ENCODE measurements at regions not wholly inside any gene's neighbourhood (a gene's known extent, or its start where the extent isn't known, plus 50 kb on each side); places are given as distances from the start of the nearest gene placed in this dataset.
A peak's percentile ranks its signal among the peaks of the same experiment; 100 is the strongest.

- no peak for DNase-seq (ENCODE audit: low read depth)
Observed at GRCh38 chr10:47077941-47078340, 166.7 kb downstream of the PTPN20 start.

- no peak for DNase-seq (ENCODE audit: low read depth)
Observed at GRCh38 chr10:47078393-47079203, 167.4 kb downstream of the PTPN20 start.

GRCh38 chr10:47079204-47079580 is 168.0 kb downstream of the PTPN20 start:
- DNase-seq (ENCODE audit: low read depth), result no peak

- DNase-seq (ENCODE audit: low read depth), result peak; percentile 11
Observed at GRCh38 chr10:47081264-47081663, 170.0 kb downstream of the PTPN20 start.

- no peak for DNase-seq (ENCODE audit: low read depth)
Observed at GRCh38 chr10:47082055-47082784, 171.0 kb downstream of the PTPN20 start.

- no peak for DNase-seq (ENCODE audit: low read depth)
Observed at GRCh38 chr10:47087667-47088066, 176.4 kb downstream of the PTPN20 start.

GRCh38 chr10:47088656-47089354 is 177.6 kb downstream of the PTPN20 start:
- DNase-seq (ENCODE audit: low read depth), result no peak

GRCh38 chr10:47090042-47090441 is 178.8 kb downstream of the PTPN20 start:
- no peak for DNase-seq (ENCODE audit: low read depth)

- no peak for DNase-seq (ENCODE audit: low read depth)
Observed at GRCh38 chr10:47090903-47091302, 179.7 kb downstream of the PTPN20 start.

GRCh38 chr10:47091421-47091820 is 180.2 kb downstream of the PTPN20 start:
- DNase-seq (ENCODE audit: low read depth), result no peak

- DNase-seq (ENCODE audit: low read depth), result no peak
Observed at GRCh38 chr10:47092376-47092775, 181.1 kb downstream of the PTPN20 start.

- no peak for DNase-seq (ENCODE audit: low read depth)
Observed at GRCh38 chr10:47092831-47093230, 181.6 kb downstream of the PTPN20 start.

GRCh38 chr10:47094126-47094525 is 182.9 kb downstream of the PTPN20 start:
- DNase-seq (ENCODE audit: low read depth), result no peak

- no peak for DNase-seq (ENCODE audit: low read depth)
Observed at GRCh38 chr10:47094636-47095035, 183.4 kb downstream of the PTPN20 start.

- DNase-seq (ENCODE audit: low read depth), result no peak
Observed at GRCh38 chr10:47095211-47095610, 184.0 kb downstream of the PTPN20 start.

- DNase-seq (ENCODE audit: low read depth), result no peak
Observed at GRCh38 chr10:47095848-47096612, 184.8 kb downstream of the PTPN20 start.

- DNase-seq (ENCODE audit: low read depth), result no peak
Observed at GRCh38 chr10:47098238-47098637, 187.0 kb downstream of the PTPN20 start.

GRCh38 chr10:47098964-47099363 is 187.7 kb downstream of the PTPN20 start:
- DNase-seq (ENCODE audit: low read depth), result no peak

- DNase-seq (ENCODE audit: low read depth), result no peak
Observed at GRCh38 chr10:47099474-47099873, 188.2 kb downstream of the PTPN20 start.

- DNase-seq (ENCODE audit: low read depth), result no peak
Observed at GRCh38 chr10:47101196-47101595, 190.0 kb downstream of the PTPN20 start.

GRCh38 chr10:47101807-47102206 is 190.6 kb downstream of the PTPN20 start:
- no peak for DNase-seq (ENCODE audit: low read depth)

GRCh38 chr10:47104151-47104605 is 192.9 kb downstream of the PTPN20 start:
- DNase-seq (ENCODE audit: low read depth), result no peak
